H1 (cell line): ENCODE measurements at regions not wholly inside any gene's neighbourhood (a gene's known extent, or its start where the extent isn't known, plus 50 kb on each side); places are given as distances from the start of the nearest gene placed in this dataset.

ENCODE experiments used
- BCL11A ChIP-seq, 2 experiments: IDR thresholded peaks; one replicate each; pipeline ENCODE4 v1.6.1; 2011; ENCODE audit warnings: low read depth in 2 of 2, low read length in 2 of 2, mild to moderate bottlenecking in 2 of 2
- CBX8 ChIP-seq: fragments of 300-800, 300-1000 bp; sonication (generic); IDR thresholded peaks from 2 replicates; pipeline ENCODE4 v1.7.1; 2016; ENCODE audit warnings: low read depth, low read length, borderline replicate concordance
- CEBPB ChIP-seq: IDR thresholded peaks from 2 replicates; pipeline ENCODE4 v1.6.1; 2012; ENCODE audit warnings: low read depth, low read length
- SAP30 ChIP-seq: fragments of 300-600 bp; sonication (generic); IDR thresholded peaks from 2 replicates; pipeline ENCODE4 v1.7.1; 2012; ENCODE audit warnings: low read length, moderate library complexity, mild to moderate bottlenecking, inconsistent platforms; ENCODE audit not compliant: insufficient read depth, insufficient replicate concordance

DNA sequence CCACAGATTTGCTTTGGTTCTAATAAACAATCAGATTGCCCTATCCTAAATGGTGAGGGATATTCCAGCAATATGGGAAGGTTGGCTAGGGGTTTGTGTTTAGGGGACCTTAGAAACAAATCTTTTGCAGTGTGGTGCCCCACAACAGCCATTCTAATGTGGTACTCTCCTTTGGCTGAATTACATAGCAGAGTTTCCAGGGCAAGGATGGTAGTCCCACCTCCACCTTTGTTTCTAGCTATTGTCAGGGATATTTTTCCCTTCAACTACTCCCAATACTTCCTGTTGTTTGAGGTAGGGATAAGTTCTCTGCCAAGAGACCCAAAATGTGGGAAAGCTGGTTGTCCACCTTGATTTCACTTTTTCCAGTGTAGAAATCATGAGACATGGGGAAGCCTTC is 494.7 kb upstream of the CHORDC1 start (continued):
- TF ChIP-seq SAP30 (no peak), CEBPB (no peak), CBX8 (no peak), BCL11A (IDR thresholded peaks at IDR 0.05; ENCODE audit: low read depth in 2 of 2, low read length in 2 of 2) (no peak)
